ENCODE measurements at regions not wholly inside any gene's neighbourhood (a gene's known extent, or its start where the extent isn't known, plus 50 kb on each side); places are given as distances from the start of the nearest gene placed in this dataset.

- TF ChIP-seq, protein P1, sequence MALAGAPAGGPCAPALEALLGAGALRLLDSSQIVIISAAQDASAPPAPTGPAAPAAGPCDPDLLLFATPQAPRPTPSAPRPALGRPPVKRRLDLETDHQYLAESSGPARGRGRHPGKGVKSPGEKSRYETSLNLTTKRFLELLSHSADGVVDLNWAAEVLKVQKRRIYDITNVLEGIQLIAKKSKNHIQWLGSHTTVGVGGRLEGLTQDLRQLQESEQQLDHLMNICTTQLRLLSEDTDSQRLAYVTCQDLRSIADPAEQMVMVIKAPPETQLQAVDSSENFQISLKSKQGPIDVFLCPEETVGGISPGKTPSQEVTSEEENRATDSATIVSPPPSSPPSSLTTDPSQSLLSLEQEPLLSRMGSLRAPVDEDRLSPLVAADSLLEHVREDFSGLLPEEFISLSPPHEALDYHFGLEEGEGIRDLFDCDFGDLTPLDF (CRISPR knock-in tag; IDR thresholded peaks at IDR 0.05), result no peak
- TF ChIP-seq MYC (CRISPR knock-in tag; IDR thresholded peaks at IDR 0.05; ENCODE audit: borderline replicate concordance) (no peak), RXRA (CRISPR knock-in tag; IDR thresholded peaks at IDR 0.05) (no peak), IRF9 (CRISPR knock-in tag; IDR thresholded peaks at IDR 0.05; ENCODE audit: borderline replicate concordance) (no peak), POLR2A (IDR thresholded peaks at IDR 0.05; ENCODE audit: insufficient read depth in 1 of 2, low read depth in 2 of 2, low read length in 2 of 2) (no peak), PHF8 (CRISPR knock-in tag; IDR thresholded peaks at IDR 0.05) (no peak), DRAP1 (CRISPR knock-in tag; IDR thresholded peaks at IDR 0.05) (no peak), SRSF9 (IDR thresholded peaks at IDR 0.05; ENCODE audit: borderline replicate concordance, insufficient read depth, low read depth, low read length, poor library complexity, severe bottlenecking) (no peak), TGIF2 (CRISPR knock-in tag; IDR thresholded peaks at IDR 0.05) (no peak), HES4 (CRISPR knock-in tag; IDR thresholded peaks at IDR 0.05; ENCODE audit: borderline replicate concordance) (no peak), MNT (IDR thresholded peaks at IDR 0.05) (no peak)
- TF ChIP-seq, protein P2, sequence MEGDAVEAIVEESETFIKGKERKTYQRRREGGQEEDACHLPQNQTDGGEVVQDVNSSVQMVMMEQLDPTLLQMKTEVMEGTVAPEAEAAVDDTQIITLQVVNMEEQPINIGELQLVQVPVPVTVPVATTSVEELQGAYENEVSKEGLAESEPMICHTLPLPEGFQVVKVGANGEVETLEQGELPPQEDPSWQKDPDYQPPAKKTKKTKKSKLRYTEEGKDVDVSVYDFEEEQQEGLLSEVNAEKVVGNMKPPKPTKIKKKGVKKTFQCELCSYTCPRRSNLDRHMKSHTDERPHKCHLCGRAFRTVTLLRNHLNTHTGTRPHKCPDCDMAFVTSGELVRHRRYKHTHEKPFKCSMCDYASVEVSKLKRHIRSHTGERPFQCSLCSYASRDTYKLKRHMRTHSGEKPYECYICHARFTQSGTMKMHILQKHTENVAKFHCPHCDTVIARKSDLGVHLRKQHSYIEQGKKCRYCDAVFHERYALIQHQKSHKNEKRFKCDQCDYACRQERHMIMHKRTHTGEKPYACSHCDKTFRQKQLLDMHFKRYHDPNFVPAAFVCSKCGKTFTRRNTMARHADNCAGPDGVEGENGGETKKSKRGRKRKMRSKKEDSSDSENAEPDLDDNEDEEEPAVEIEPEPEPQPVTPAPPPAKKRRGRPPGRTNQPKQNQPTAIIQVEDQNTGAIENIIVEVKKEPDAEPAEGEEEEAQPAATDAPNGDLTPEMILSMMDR (CRISPR knock-in tag; IDR thresholded peaks at IDR 0.05), result no peak
These were observed 256.1 kb upstream of the PTBP2 start for GRCh38 chr1:96465441-96465840.
